COLO829 (cell line): ENCODE measurements at regions not wholly inside any gene's neighbourhood (a gene's known extent, or its start where the extent isn't known, plus 50 kb on each side); places are given as distances from the start of the nearest gene placed in this dataset.
A peak's percentile ranks its signal among the peaks of the same experiment; 100 is the strongest.

Experiments used
- DNase-seq: peaks from one replicate; pipeline ENCODE4 v3.0.0; 2012; ENCODE audit warnings: low spot score

GRCh38 chr13:81671064-81671463 is 1330.1 kb upstream of the SPRY2 start:
- no peak for DNase-seq

DNA sequence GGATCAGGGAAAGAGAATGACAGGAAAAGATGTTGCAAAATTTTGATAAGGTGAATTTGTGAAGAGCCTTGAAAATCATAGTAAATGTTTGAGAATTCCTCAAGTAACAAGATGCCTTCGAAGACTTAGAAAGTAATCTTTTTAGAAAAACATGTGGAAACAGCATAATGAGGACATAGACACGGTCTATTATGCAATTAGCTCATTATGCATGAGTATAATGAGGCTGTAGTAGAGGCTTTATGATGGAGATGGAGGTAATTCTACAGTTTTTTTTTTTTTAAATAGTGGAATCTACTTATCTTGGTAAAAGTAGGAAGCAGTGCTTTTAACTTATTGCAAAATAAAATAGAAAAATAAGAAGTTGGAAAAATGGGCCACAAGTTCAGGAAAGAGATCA is 1329.1 kb upstream of the SPRY2 start:
- no peak for DNase-seq

GRCh38 chr13:81664872-81665271 is 1323.9 kb upstream of the SPRY2 start:
- no peak for DNase-seq

- DNase-seq = no peak
Measured at GRCh38 chr13:81659984-81660383, 1319.1 kb upstream of the SPRY2 start.

DNA sequence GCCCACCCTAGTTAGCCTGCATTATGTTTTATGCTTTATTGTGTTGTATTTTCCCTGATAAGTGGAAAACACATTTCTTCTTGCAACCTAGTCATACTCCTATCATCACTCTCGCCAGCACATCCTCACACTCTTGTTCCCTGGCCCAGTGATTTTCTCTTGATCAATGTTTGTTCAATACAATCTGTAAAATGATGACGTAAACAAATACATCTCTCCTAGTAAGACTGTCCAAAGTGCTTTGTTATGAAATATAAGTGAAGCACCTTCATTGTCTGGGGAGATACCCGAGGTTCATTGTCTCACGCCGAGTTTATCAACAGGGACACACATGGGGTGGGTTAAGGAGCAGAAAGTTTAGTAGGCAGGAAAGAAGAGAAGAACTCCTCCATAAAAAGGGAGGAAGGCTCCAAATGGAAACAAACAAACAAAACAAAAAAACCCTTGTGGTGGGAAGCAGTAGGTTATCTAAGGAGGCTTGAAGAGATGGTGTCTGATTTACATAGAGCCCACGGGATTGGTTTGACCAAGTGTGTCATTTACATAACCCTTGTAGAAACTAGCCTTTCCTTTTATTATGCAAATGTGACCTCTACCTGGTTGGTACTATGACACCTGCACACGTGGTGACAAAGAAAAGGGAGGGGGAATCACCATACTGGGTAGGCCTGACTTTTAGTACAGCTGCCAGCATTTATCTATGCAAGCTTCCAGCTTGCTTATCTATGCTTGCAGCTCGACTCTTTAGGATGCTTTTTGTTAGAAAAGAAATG is 1317.9 kb upstream of the SPRY2 start:
- no peak for DNase-seq

DNA sequence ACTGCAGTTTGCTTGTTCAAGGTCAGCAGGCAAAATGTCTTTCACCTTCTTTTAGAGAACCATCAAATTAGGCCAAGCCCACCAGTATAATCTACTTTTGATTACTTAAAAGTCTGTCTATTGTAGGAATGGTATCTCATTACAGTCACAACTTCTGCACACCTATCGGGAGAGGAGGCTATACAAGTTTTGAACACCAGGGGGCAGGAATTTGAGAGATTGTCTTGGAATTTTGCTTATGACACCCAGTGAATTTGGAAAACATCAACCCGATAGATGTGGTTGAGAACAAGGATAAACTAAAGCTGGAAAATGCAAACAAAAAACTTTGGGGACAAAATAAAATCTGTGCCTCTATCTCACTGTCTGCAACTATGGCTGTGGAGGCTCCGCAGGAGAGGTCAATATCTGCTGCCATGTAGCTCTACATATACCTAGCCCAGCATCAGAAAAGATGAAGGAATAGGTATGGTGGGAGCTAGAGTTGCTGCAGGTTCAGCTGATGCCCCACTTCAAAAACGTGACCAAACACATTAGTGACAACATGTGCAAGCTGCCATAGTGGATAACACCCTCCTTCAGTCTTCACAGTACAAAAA is 1299.2 kb upstream of the SPRY2 start:
- peak; percentile 21 for DNase-seq

DNA sequence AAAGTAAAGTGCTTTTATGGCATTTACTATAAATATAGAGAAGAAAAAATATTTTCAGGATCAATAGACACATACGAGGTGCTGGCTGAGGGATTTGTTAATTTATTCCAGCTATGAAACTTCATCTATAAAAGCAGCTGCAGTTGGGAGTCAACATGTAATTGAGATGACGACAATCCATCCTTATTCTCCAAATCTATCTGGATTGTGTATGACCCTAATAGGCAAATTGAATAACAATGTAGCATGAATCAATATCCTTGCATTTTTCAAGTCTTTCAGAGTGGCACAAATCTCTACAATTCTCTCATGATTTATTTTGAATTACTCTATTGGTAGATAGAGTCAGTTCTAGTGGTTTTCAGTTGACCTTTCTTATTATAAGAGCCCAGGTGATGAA is 1296.5 kb upstream of the SPRY2 start:
- no peak for DNase-seq

DNA sequence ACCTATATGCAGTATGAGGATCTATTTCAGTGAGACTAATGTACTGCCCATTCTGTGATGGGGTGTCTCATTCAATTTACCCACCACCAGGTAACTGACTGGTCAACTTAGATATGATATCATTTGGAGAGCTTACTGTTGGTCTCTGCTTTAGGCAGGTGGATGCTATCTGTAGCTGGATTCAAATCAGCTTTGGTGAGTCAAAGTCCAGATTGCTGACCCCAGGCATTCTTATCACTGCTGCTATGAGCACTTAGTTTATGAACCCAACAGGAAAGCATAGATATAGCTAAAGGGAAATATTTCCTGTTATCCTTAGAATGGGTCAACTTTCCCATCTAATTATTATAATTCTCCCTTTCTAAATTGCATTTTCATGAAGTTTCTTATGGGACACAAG is 1295.2 kb upstream of the SPRY2 start:
- no peak for DNase-seq

DNA sequence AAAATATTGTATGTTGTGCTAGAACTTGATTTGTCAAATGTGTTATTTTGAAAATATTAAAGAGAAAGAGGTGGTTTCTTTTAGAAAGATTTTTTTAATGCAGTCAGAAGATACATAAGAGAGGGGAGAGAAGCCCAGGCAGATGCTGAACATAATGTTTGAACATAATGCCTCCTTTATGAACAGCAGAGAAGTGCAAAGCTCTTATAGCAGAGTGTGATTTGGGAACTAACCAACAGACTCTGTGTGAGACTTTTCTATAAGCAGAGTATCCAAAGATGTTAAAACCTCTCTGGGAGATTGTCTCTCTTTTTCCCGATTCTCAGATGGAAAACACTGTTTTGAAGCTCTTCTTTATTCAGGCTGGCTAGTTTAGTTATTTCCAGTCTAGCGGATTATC is 1274.1 kb upstream of the SPRY2 start:
- DNase-seq = no peak

GRCh38 chr13:81610644-81611043 is 1269.7 kb upstream of the SPRY2 start:
- no peak for DNase-seq

- DNase-seq = no peak
Measured at GRCh38 chr13:81609335-81609734, 1268.4 kb upstream of the SPRY2 start.

DNA sequence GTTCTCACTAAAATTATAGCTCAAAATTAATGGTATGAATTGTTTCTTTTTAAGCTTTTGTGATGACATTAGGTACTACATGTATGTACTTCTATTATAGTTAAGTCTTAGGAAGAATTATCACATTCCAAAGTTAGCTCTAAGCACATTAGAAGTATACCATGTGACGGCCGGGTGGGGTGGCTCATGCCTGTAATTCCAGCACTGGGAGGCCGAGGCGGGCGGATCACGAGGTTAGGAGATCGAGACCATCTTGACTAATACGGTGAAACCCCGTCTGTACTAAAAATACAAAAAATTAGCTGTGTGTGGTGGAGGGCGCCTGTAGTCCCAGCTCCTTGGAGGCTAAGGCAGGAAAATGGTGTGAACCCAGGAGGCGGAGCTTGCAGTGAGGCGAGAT is 1265.1 kb upstream of the SPRY2 start:
- DNase-seq = no peak

DNA sequence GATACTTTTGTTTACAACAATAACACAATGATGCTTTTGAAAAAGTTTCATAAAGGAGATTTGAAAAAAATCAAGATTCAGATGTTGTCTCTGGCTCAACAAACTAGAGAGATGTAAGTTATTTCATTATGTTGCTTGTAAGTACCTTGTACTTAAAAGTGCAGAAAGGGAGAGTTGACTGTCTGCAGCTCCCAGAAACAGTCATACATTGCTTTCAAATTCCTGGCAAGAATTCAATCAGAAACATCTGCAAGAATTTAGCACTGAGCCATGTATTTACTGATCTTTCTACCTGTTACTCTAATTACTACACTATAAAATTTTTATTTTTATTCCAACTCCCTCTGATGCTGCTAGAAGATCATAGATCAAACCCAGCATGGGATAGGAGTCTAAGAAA is 1261.3 kb upstream of the SPRY2 start:
- no peak for DNase-seq

- no peak for DNase-seq
Measured at GRCh38 chr13:81597101-81597500, 1256.2 kb upstream of the SPRY2 start.

DNA sequence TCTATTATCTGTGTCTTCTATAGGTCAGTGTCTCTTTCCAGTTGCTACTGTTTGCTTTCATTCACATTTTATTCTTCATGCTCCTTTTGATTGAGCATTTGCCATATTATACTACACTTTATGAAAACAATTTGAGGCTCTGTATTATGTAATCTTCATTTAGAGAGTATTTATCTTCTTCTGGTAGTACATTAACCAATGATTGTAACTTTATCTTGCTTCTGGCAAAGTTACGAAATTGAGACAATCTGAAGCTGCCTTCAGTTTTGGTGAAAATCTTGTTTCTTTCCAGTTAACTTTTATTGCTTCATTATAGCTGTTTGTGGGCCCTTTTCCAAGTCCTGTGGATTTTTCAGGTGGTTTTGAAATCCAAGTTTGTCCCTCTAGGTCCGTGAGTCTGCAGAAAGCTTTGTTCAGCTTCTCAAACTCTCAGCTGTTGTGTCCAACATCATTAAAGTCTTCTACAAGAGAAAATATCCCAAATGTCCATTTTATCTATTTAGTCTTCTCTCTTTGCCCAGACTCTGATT is 1255.4 kb upstream of the SPRY2 start:
- DNase-seq = no peak

GRCh38 chr13:81591528-81592220 is 1250.7 kb upstream of the SPRY2 start:
- no peak for DNase-seq

- DNase-seq = no peak
Measured at GRCh38 chr13:81582381-81582780, 1241.5 kb upstream of the SPRY2 start.

- DNase-seq = peak; percentile 33
Measured at GRCh38 chr13:81577601-81578195, 1236.8 kb upstream of the SPRY2 start.

GRCh38 chr13:81568824-81569223 is 1227.9 kb upstream of the SPRY2 start:
- DNase-seq = no peak

DNA sequence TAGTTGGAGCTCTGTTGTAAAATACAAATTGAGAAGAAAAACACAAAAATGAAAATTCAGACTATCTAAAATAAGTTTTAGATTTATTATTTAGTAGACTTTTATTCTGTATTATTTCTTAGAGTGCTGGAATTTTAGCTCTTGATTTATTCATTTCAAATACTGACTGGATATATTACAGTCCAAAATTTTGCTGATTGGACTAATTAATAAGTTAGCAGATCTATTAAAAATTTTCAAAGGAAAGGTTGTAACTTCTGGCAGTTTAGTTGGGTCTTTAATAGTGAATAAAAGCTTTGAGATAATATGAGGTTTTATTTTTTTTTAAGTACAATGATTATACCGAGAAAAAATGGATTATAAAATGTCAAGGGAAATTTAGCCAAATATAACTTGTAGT is 1224.9 kb upstream of the SPRY2 start:
- no peak for DNase-seq

- no peak for DNase-seq
Measured at GRCh38 chr13:81563091-81563490, 1222.2 kb upstream of the SPRY2 start.

GRCh38 chr13:81562598-81562997 is 1221.7 kb upstream of the SPRY2 start:
- DNase-seq = no peak

DNA sequence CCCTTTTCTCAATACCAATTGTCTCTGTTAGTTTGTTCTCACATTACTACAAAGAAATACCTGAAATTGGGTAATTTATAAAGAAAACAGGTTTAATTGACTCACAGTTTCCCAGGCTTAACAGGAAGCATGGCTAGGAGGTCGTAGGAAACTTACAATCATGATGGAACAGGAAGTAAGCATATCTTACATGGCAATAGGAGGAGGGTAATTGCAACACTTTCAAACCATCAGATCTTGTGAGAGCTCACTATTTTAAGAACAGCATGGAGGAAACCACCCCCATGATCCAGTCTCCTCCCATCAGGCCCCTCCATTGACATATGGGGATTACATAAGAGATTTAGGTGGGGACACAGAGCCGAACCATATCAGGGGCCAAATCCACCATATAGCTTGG is 1210.1 kb upstream of the SPRY2 start:
- DNase-seq = no peak
